GM10266 (cell line): ENCODE measurements at regions not wholly inside any gene's neighbourhood (a gene's known extent, or its start where the extent isn't known, plus 50 kb on each side); places are given as distances from the start of the nearest gene placed in this dataset.

ENCODE experiments used
- DNase-seq: peaks from one replicate; pipeline ENCODE4 v3.0.0; 2012; ENCODE audit errors: extremely low spot score
- CTCF ChIP-seq: IDR thresholded peaks from 2 replicates; pipeline ENCODE4 v1.5.1; 2012; ENCODE audit warnings: mild to moderate bottlenecking, low read depth; ENCODE audit not compliant: control insufficient read depth, insufficient read depth; ENCODE audit errors: missing control alignments

GRCh38 chr5:23368393-23368792, 139.0 kb upstream of the PRDM9 start:
- TF ChIP-seq CTCF, result no peak
- DNase-seq, result no peak

- no peak for DNase-seq
Measured at GRCh38 chr5:23367874-23368273, 139.5 kb upstream of the PRDM9 start.

GRCh38 chr5:23353286-23353685, 154.1 kb upstream of the PRDM9 start:
- TF ChIP-seq CTCF, result no peak
- DNase-seq, result no peak

More at GRCh38 chr5:23367874-23368273, 139.5 kb upstream of the PRDM9 start:
- TF ChIP-seq CTCF, result no peak

GRCh38 chr5:23352446-23352845, 155.0 kb upstream of the PRDM9 start:
- no peak for TF ChIP-seq CTCF
- no peak for DNase-seq

GRCh38 chr5:23343121-23343520, 164.3 kb upstream of the PRDM9 start:
- no peak for DNase-seq
- no peak for TF ChIP-seq CTCF

GRCh38 chr5:23332650-23333251, 174.7 kb upstream of the PRDM9 start:
- DNase-seq, result no peak
- no peak for TF ChIP-seq CTCF

- no peak for TF ChIP-seq CTCF
- no peak for DNase-seq
Measured at GRCh38 chr5:23330726-23331125, 176.7 kb upstream of the PRDM9 start.
